DMS53 treated with DMSO at 0.1 percent for 48 hours (cell line): ENCODE measurements at regions not wholly inside any gene's neighbourhood (a gene's known extent, or its start where the extent isn't known, plus 50 kb on each side); places are given as distances from the start of the nearest gene placed in this dataset.

Experiments
- DNase-seq: peaks from one replicate; lab custom pipeline; 2025; ENCODE audit not compliant: unreplicated experiment; lab: John Stamatoyannopoulos, UW

GRCh38 chr10:90394311-90394710, 463.5 kb downstream of the HTR7 start:
- no peak for DNase-seq

GRCh38 chr10:90396721-90397120, 461.1 kb downstream of the HTR7 start:
- DNase-seq, result no peak

DNA sequence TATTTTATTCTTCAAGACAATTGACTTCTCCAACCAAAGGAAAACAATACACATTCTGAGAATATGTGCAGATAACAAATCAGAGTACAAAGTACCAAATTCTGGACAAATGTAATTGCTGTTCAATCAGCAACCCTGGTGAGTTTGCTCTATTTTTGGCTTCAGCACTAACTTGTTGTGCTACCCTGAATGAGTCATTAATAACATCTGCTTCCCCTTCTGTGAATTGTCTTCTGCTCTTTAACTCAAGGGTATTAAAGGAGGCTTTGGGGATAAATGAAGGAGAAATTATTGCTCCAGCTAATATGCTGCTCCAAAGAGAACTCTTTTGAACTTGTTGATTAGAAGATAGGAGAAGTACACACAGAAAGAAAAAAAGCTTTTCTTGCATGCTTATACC, 459.3 kb downstream of the HTR7 start:
- DNase-seq, result no peak

GRCh38 chr10:90399782-90400181, 458.1 kb downstream of the HTR7 start:
- no peak for DNase-seq

GRCh38 chr10:90403211-90404000, 454.4 kb downstream of the HTR7 start:
- no peak for DNase-seq

- no peak for DNase-seq
Observed at GRCh38 chr10:90407131-90407530, 450.7 kb downstream of the HTR7 start.

GRCh38 chr10:90407851-90408250, 450.0 kb downstream of the HTR7 start:
- no peak for DNase-seq

GRCh38 chr10:90412582-90412981, 445.3 kb downstream of the HTR7 start:
- no peak for DNase-seq

GRCh38 chr10:90413196-90413595, 444.6 kb downstream of the HTR7 start:
- DNase-seq, result no peak

GRCh38 chr10:90414926-90415325, 442.9 kb downstream of the HTR7 start:
- no peak for DNase-seq

- no peak for DNase-seq
Observed at GRCh38 chr10:90417029-90417428, 440.8 kb downstream of the HTR7 start.

DNA sequence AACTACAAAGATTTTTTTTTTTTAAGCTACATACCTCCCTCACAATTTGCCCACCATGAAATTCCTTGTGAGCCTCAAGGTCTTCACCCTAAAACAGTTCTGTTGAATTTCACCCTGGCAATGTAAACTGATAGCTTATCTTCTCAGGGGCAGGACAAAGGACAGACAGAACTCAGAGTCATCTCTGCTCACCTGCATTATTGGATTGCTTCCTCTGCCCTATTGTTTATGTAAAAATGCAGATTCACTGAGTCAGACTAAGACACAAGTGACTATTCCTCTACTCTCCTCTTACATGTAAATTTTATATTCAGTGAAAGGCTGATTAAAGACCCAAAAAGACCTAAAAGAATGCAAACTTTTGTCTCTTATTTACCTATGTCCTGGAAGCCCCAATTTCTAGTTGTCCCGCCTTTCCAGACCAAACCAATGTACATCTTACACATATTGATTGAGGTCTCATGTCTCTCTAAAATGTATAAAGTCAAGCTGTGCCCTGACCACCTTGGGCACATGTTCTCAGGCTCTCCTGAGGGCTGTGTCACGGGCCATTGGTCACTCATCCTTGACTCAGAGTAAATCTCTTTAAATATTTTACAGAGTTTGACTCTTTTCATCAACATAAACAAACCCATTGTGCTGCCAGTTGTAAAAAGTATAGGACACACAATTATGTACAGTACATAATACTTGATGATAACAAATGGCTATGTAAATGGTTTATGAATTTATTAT, 440.2 kb downstream of the HTR7 start:
- DNase-seq, result no peak

GRCh38 chr10:90418869-90419652, 438.8 kb downstream of the HTR7 start:
- DNase-seq, result peak; percentile 29

DNA sequence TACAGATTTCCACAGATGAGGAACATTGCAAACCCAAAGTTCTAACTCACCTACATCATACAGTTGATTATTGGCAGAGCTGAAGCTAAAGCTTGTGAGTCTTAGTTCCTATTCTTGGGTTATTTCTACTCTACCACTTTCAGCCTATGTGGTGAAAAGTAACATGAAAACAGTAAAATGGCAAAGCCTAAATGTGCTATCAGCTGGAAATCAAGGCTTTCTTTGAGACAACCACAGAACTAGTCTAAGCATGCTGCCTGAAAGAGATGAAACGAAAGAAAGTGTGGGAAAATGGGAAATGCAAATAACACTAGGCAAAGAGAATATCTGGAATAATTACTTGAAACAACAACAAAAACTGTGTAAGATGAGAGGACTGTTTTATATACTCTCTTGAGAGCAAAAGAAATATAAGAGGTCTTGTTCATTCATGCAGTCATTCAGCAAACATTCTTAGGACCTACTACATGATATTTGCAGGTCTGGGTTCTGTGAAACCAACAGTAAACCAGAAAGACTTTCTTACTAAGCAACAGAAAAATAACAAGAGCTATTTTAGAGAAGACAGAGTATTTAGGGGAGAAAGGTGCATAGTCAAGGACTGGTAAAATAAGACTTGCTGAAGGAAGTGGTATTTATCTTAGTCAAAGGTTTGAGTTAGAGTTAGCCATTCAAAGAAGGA, 437.1 kb downstream of the HTR7 start:
- DNase-seq, result no peak

GRCh38 chr10:90421874-90422273, 436.0 kb downstream of the HTR7 start:
- no peak for DNase-seq

GRCh38 chr10:90424730-90425129, 433.1 kb downstream of the HTR7 start:
- DNase-seq, result no peak

DNA sequence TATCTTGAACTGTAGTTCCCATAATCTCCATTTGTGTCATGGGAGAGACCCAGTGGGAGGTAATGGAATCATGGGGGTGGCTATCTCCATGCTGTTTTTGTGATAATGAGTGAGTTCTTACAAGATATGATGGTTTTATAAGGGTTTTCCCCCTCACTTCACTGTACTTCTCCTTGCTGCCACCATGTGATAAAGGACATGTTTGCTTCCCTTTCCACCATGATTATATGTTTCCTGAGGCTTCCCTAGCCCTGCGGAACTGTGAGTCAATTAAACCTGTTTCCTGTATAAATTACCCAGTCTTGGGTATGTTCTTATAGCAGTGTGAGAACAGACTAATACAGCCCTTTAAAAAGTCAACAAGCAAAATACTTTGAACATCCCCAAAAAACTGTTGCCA, 427.7 kb downstream of the HTR7 start:
- no peak for DNase-seq

- no peak for DNase-seq
Observed at GRCh38 chr10:90432866-90433265, 425.0 kb downstream of the HTR7 start.

GRCh38 chr10:90435296-90435695, 422.5 kb downstream of the HTR7 start:
- DNase-seq, result no peak

DNA sequence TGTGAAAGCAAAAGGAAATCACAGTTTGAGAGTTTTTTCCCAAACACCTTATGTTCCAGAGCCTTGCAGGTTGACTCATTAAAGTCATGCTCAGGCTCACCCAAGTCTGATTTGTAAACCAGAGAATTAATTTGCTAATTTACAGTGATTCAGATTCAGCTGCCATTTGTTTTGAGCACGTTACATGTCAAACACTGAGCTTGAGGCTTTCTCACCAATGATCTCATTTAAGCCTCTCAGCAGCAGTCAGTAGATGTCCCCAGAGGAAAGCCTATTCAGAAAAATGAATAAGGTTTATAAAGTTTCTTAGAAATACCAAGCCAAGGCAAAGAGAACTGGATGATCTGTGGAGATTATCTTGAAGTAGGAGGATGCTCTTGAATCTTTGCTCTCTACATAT, 420.4 kb downstream of the HTR7 start:
- no peak for DNase-seq

DNA sequence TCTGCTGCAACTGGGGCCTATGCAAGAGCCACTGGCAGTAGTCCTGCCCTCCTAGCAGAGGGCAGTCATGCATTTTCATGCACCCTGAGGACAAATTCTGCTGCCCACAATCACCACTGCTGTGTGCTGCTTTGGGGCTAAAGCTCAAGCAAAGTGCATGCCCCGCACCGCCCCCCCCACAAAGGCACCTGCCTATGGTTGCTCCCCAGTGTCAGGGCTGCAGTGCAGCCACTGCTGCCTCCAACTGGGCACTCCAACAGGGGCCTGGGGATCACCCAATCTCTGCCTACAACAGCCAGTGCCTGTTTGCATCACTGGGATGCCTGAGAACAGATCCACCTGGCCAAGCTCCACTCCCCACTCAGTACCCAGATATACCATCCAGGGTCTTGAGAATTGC, 417.0 kb downstream of the HTR7 start:
- DNase-seq, result no peak
